SIG-M5 treated with dmso at 0.1 percent for 504 hours (cell line): ENCODE measurements at regions not wholly inside any gene's neighbourhood (a gene's known extent, or its start where the extent isn't known, plus 50 kb on each side); places are given as distances from the start of the nearest gene placed in this dataset.
A peak's percentile ranks its signal among the peaks of the same experiment; 100 is the strongest.
"Not testable (repeated sequence)": the region's sequence is repeated elsewhere in the genome, so short reads cannot be mapped to it uniquely, and the experiment has no call there.

ENCODE experiments used
- DNase-seq: peaks from one replicate; lab custom pipeline; 2025; ENCODE audit not compliant: unreplicated experiment; lab: John Stamatoyannopoulos, UW

- DNase-seq = not testable (repeated sequence)
These were observed 1020.1 kb upstream of the MANEA start for GRCh38 chr6:94557207-94557606.

DNA sequence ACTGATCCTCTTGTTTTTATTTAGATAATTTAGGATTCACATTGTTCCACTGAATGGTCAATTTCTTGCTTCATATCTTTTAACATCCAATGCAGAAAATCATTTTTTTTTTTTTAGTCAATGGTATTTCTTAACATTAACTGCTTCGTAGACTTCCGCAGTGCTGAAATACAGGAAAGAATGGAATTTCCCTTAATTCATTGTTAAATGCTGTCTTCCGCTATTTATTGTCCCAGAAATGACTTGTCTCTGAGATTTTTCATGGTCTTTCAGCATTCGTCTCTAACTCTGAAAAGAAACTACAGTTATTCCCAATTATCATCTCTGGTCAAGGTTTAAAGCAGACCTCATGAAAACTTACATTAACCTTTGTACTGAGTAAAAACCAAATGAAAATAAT, 1029.1 kb upstream of the MANEA start:
- no peak for DNase-seq

DNA sequence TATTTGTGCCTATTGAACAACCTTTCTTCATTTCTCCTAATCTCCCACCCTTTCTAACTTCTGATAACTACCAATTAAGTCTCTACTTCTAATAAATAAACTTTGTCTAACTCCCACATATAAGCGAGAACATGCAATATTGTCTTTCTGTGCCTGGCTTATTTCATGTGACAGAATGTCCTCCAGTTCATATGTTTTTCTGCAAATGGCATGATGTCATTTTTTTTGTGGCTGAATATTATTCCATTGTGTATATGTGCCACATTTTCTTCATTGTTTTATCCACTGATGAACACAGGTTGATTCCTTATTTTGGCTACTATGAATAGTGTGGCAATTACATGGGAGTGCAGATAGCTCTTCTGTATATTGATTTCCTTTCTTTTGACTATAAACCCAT, 1041.5 kb upstream of the MANEA start:
- DNase-seq = no peak

DNA sequence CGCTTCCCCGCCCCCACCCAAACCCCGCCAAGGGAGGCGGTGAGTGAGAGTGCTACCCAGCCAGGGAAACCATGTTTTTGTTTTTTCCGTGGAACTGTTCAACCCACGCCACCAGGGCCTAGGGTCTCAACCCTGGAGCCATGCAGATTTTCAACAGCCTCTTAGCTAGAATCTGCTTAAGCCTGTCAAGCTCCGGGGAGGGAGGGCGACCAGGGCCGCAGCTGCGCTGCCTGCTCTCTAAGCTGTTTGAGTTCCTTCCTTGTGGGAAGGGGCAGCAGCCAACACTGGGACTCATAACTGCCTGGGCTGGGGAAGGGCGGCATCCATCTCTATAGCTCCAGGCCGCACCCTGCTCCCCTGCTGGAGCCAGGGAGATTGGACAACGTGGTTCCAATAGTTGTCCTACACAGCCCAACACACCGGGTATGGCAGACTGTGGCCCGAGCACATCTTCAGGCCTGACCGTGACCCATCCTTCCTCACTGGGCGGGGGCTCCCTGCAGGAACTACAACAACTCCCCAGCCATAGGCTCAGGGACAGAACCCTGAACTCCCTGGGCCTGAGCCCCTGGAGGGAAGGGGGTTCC, 1065.7 kb upstream of the MANEA start:
- DNase-seq = no peak

- no peak for DNase-seq
These were observed 1066.5 kb upstream of the MANEA start for GRCh38 chr6:94510877-94511276.

- peak; percentile 14 for DNase-seq
These were observed 1075.8 kb upstream of the MANEA start for GRCh38 chr6:94501516-94501915.

DNA sequence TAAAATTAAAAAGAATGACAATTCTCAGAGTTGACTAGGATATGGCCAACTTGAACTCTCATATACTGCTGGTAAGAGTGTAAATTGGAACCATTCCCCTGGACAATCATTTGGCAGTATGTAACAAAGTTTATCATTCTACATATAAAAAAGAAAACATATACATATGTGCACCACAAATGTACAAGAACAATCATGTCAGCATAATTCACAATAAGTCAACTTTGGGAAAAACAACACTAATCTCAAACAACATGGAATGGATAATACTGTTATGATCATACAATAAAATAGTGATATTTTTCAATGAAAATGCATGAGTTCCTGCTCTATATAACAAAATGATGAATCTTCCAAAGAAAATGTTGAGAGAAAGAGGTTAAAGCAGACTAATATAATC, 1078.7 kb upstream of the EPHA7 start:
- no peak for DNase-seq

- DNase-seq = no peak
These were observed 1075.1 kb upstream of the EPHA7 start for GRCh38 chr6:94494500-94494899.

DNA sequence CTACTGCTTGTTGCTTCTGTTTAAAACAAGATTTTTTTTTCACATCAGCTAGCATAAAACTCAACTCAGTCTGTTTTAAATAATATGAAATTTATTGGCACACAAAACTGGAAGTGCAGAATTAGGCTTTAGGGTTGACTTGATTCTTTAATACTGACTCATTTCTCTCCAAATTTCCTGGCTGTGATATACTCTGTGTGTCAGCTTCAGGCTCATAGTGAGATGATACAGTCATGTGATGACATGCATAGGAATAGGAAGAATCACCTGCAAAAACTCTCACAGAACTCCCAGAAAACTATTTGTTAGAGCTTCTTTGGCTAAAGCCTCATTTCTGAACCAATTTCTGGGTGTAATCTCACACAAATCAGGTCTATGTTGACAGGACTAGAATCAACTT, 1068.0 kb upstream of the EPHA7 start:
- no peak for DNase-seq

DNA sequence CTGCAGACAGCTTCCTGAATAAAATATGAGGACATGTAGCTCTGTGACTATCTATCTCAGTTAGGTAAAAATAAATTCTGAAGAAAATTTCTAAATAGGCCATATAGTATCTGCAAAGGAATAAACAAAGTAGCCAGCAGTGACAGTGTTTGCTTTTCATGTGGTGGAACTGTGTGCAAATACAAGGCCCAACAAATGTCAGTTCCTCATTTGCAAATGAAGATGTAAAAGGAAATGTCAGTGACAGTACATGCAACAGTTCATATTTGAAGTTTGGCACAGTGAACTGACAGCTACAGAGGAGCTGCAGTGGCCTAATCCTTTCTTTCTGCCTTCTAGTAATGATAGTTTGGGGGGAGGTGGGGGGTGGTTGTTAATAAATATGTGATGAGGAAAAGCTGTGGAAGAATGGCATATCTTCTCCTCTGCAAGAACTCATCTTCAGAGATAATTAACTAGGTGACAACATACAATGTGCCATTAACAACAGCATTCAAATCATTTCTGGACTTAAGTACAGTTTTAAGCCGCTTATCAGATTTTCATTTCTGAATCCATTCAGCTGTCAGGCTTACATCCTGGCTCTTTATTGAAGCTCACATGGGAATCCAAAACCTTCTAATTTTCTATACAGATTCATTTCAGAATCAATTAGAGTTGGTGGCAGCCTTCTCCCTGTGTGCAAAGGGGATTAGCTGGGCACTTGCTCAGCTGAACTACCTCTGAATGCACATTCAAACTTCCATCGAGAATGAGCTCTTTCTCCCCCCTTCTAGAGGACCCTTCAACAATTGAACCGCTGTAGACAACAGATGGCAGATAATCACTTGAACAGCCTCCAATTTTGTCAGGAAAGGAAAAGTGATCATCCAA, 1059.0 kb upstream of the EPHA7 start:
- peak; percentile 4 for DNase-seq

GRCh38 chr6:94468830-94469229, 1049.5 kb upstream of the EPHA7 start:
- DNase-seq = no peak

DNA sequence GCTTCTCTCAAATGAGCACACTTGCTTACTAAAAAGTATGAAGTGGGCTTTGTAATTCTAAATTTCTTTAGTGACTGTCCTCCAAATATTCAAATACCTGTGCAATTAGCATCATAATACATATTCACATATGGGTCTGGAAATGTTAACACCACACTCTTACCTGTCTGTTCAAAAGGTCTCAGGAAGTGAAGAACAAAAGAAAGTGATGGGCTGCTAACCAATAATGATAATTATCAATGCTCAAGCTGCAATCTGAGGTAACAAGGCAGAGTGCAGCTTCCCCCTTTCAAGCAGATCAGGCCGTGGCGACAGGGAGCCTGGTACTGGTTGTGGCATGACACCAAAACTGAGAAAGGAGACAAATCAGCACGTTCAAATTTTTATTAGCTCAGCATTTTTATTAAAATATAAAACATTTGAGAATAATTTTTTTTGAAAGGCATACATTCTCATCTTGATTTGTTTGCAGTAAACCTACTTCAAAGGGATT, 1044.7 kb upstream of the EPHA7 start:
- no peak for DNase-seq

GRCh38 chr6:94463306-94463705, 1043.9 kb upstream of the EPHA7 start:
- no peak for DNase-seq

DNA sequence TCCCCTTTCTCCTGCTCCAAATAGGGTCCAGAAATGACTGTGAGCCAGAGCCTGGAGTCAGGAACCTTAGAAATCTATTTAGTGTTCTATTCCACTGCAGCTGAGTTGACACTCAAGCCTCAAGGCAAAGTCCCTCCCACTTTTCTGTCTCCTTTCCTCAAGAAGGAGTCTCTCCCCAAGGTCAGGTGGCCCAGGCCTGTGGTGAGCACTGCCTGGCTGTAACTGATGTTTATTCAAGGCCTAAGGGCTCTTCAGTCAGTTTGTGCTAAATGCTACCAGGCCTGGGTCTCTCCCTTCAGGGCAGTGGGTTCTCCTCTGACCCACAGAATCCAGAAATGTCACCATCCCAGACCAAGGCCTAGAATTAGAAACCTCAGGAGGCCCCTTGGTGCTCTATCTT, 1042.9 kb upstream of the EPHA7 start:
- DNase-seq = no peak

DNA sequence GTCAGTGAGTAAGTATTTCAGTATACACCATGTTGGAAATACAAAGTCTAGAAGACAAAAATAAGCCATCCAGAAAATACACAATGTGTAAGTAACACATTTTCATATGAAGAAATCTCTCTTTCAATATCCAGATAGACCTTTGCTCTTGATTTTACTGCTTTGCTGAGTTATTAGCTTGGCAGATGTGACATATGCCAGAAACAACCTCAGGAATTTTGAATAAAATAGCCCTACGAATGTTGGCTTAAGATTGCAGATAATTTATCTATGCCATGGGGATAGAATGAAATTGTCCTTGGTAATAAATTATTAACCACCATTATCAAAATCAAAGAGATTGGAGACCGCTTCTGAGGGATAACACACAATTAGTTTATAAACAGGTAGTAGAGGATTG, 1036.9 kb upstream of the EPHA7 start:
- DNase-seq = no peak

- DNase-seq = no peak
These were observed 1034.9 kb upstream of the EPHA7 start for GRCh38 chr6:94454231-94454630.

DNA sequence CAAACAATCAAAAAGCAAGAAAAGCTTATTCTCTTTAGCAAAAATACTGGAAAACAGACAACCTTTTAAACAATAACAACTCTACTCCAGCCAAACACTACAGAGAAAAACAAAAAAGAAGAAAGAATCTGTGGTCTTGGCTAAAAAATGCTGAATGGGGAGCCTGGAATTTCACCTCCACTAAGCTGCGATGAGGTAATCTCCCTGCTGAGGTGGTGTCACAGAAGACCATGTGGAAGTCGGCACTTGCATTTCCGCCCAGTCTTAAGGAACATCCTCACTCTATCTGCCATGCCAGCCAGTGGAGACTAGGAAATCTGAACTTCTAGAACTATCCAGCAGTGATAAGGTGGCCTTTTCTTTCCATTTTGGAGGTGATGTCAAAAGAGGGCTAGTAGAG, 1026.8 kb upstream of the EPHA7 start:
- no peak for DNase-seq

DNA sequence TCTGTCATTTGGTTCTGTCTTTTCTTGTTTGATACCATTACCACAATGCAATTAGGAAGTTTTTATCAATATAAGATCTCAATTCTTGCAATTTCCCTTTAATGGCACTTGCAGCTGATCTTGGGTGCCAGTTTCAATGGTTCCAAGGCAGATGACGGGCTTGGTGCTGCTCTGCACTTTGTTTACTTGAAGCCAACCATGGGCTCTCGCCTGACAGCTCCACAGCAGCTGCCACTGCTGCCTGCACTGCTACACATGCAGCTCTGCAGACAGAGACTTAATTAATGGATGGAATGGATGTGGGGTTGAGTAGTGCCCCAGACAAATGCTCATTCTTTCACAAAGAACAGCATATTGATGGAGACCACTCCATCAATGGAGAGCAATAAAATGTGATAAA, 1024.3 kb upstream of the EPHA7 start:
- DNase-seq = no peak

GRCh38 chr6:94424692-94425091, 1005.3 kb upstream of the EPHA7 start:
- DNase-seq = no peak

GRCh38 chr6:94417363-94417762, 998.0 kb upstream of the EPHA7 start:
- no peak for DNase-seq

GRCh38 chr6:94414041-94414440, 994.7 kb upstream of the EPHA7 start:
- no peak for DNase-seq

DNA sequence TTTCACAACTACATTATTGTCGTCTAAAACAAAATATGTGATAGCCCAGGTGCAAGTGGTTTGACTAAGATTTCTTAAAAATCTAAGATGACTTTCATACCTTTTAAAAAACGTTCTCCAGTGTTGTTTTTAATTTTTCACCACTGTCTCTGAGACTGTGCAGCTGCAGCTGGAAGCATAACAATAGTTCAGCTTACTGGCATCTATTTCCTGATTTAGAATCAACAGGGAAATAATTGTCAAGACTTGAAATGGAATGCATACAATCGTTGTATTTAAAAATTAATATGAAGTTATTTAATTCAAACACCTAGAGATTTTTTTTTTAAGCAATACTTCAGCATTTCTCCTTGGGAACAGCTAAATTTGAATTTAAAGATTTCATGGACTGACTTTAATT, 982.0 kb upstream of the EPHA7 start:
- DNase-seq = no peak

- no peak for DNase-seq
These were observed 975.5 kb upstream of the EPHA7 start for GRCh38 chr6:94394822-94395221.
